IPS DF 6.9 (cell line): ENCODE measurements at regions not wholly inside any gene's neighbourhood (a gene's known extent, or its start where the extent isn't known, plus 50 kb on each side); places are given as distances from the start of the nearest gene placed in this dataset.
"Not testable (repeated sequence)": the region's sequence is repeated elsewhere in the genome, so short reads cannot be mapped to it uniquely, and the experiment has no call there.

Experiments
- DNase-seq: peaks from one replicate; pipeline ENCODE4 v3.0.0-alpha.2; 2013; ENCODE audit warnings: low read depth, low spot score
- H3K27ac ChIP-seq: one replicate; pipeline ENCODE4 v1.5.1; 2013; ENCODE audit warnings: low read length, control low read depth
- H3K27me3 ChIP-seq: 2 replicates; pipeline ENCODE4 v1.6.1; 2013; ENCODE audit warnings: mild to moderate bottlenecking, low read length; ENCODE audit not compliant: control insufficient read depth, insufficient read depth
- H3K36me3 ChIP-seq: 2 replicates; pipeline ENCODE4 v1.6.1; 2013; ENCODE audit warnings: low read length; ENCODE audit not compliant: control insufficient read depth, insufficient read depth
- H3K4me1 ChIP-seq: 2 replicates; pipeline ENCODE4 v1.6.1; 2013; ENCODE audit warnings: low read length; ENCODE audit not compliant: control insufficient read depth, insufficient read depth
- H3K4me3 ChIP-seq: 2 replicates; pipeline ENCODE4 v1.5.1; 2013; ENCODE audit warnings: mild to moderate bottlenecking, low read length
- H3K9me3 ChIP-seq: 2 replicates; pipeline ENCODE4 v1.6.1; 2013; ENCODE audit warnings: low read length, inconsistent platforms; ENCODE audit not compliant: control insufficient read depth, insufficient read depth
- WGBS: extraction: QIAGEN DNeasy Blood & Tissue Kit; methylation state at CpG from one replicate; pipeline ENCODE4 v1.1.7; 2013; ENCODE audit warnings: mixed read lengths, missing lambda C conversion rate; ENCODE audit not compliant: insufficient read length, insufficient coverage; 5-methylcytosine and 5-hydroxymethylcytosine counted together

DNA sequence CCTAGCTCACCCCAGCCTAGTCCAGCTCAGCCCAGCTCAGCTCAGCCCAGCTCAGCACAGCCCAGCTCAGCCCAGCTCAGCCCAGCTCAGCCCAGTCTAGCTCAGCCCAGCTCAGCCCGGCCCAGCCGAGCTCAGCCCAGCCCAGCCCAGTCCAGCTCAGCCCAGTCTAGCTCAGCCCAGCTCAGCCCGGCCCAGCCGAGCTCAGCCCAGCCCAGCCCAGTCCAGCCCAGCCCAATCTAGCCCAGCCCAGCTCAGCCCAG is 63.5 kb downstream of the TMEM121 start:
- not testable (repeated sequence) for H3K27ac ChIP-seq, H3K27me3 ChIP-seq, H3K36me3 ChIP-seq, H3K4me1 ChIP-seq, DNase-seq, H3K4me3 ChIP-seq, H3K9me3 ChIP-seq
- no CpG with 5 or more reads among the region's 4 CpGs for WGBS

DNA sequence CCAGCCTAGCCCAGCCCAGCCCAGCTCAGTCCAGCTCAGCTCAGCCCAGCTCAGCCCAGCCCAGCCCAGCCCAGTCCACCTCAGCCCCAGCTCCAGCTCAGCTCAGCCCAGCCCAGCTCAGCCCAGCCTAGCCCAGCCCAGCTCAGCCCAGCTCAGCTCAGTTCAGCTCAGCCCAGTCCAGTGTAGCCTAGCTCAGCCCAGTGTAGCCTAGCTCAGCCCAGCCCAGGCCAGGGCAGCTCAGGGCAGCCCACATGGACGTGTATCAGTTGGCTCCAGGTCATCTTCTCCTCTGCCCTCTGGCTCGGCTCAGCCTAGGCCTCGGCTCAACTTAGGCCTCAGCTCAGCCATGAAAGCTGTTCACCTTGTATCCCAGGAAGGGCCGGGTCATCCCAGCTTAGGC is 64.7 kb downstream of the TMEM121 start:
- no peak overlapping the region for H3K27ac ChIP-seq
- no peaks in the 10 kb centered on the region for H3K4me1 ChIP-seq
- no peaks in the 10 kb centered on the region for H3K36me3 ChIP-seq
- no peak for DNase-seq
- H3K4me3 ChIP-seq: no peak overlapping the region
- H3K9me3 ChIP-seq: peaks cover 5% of the 10 kb centered on the region
- WGBS: no CpG with 5 or more reads among the region's 4 CpGs
- no peaks in the 10 kb centered on the region for H3K27me3 ChIP-seq

DNA sequence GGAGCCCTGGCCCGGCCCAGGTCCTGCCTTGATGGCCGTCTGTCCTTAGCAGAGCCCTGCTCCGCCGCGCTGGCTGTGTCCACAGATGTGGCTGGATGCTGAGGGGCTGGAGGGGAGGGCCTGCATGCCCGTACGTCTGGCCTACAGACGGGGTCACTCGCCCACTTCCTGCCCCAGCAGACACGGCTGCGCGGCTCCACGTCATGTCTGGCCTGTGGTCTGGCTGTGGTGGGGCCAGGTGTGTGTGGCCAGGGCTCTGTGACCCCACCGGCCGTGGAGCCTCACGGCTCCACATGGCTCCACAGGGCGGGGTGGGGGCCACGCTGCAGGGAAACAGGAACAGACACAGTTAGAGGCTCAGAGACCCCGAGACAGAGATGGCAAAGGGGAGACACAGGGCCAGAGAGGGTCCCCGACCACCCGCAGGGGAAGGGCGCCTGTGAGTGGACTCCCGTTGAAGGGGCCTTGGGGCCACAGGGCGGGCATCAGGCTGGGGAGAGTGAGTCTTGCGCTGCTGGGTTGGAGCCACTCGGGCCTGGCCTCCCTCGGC is 65.5 kb downstream of the TMEM121 start:
- not testable (repeated sequence) for H3K36me3 ChIP-seq, H3K4me3 ChIP-seq, DNase-seq, H3K27ac ChIP-seq, H3K9me3 ChIP-seq, H3K27me3 ChIP-seq, H3K4me1 ChIP-seq
- WGBS: no CpG with 5 or more reads among the region's 27 CpGs

DNA sequence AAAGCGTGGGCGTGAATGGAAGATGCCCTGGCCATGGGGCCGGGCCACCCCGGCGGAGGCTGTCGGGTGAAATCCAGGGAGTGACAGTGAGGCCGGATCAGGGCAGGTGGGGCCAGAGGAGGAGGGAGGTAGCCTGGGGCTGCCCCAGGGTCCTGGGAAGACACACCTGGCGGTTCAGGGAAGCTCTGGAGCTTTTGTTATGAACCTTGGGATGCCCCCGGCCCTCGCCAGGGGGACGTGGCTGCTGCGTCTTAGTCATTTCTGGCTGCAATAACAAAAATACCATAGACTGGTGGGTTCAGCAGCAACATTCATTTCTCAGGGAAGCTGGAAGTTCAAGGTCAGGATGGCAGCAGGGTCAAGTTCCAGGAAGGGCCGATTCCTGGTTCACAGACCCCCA is 66.3 kb downstream of the TMEM121 start:
- H3K9me3 ChIP-seq, H3K27ac ChIP-seq, H3K4me3 ChIP-seq, H3K4me1 ChIP-seq, H3K36me3 ChIP-seq, H3K27me3 ChIP-seq, DNase-seq: not testable (repeated sequence)
- WGBS: no CpG with 5 or more reads among the region's 13 CpGs

DNA sequence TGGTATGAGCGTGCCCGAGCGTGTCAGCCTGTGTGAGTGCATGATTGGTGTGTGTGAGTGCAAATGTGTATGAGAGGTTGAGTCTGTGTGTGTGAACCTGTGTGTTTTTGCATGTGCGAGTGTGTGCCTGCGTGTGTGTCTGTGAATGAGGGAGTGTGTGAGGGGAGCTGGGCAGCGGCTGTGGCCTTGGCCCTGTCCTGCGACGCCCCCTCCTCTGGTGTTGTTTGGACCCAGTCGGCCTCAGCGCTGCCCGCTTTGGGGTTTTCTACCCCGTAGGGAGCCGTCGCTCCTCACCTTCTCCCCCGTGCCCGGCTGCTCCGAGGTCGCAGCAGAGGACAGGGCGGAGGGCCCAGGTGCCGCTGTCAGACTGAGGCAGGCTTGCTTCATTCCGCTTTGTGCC is 69.0 kb downstream of the TMEM121 start:
- H3K36me3 ChIP-seq, H3K27ac ChIP-seq, H3K4me1 ChIP-seq, DNase-seq, H3K9me3 ChIP-seq, H3K4me3 ChIP-seq, H3K27me3 ChIP-seq: not testable (repeated sequence)
- WGBS: no CpG with 5 or more reads among the region's 21 CpGs

DNA sequence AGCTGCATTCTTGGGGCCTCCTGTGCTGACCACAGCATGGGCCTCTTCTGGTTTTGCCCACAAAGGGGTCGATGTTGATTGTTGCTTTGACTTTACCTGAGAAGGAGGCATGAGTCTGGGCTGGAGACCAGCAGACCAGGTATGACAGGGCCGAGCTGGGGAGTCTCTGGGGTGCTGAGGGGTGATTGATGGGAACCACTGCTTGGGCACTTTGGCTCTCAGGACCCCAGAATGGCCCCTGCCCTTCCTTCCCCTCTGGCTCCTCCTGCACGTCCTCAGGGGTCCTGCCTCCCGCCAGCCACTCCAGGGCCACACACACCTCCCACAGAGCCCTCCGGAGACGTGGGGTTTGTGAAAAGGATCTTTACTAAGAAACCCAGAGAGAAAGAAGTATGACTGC is 70.0 kb downstream of the TMEM121 start:
- not testable (repeated sequence) for H3K27ac ChIP-seq, DNase-seq
- WGBS: no CpG with 5 or more reads among the region's 6 CpGs

DNA sequence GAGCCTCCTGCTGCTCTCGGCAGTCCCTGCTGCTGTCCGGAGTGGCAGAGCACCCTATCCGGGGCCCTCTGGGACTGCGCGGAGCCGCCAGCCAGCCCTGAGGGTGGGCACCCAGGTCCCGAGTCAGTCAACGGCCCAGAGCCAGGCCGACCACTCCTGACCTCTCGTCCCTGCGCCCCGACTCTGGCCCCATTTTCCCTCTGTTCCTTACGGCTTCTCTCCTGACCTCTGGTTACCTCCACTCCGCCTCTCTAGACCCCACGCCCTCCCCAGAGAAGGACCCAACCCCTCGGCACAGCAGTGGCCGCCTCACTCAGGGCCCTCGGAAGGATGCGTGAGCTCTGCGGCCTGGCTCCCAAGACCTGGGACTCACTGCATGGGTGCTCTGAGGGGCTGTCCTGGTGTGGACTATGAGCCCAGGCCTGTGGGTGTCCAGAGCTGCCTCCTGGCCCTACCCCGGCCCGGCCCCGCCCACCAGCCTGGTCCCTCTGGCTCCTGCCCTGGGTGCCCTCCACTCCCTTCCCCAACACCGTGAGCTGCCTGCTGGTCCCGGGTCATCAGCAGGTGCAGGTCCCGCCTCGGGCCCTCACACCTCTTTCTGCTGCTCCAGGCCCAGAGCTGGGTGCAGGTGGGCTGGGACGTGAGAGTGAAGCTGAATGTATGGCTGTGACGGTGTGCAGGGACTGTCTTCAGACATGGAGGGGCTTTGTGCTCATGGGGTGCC is 71.8 kb downstream of the TMEM121 start:
- not testable (repeated sequence) for H3K27ac ChIP-seq, DNase-seq
- WGBS: no CpG with 5 or more reads among the region's 29 CpGs

More for the DNA sequence above, 70.0 kb downstream of the TMEM121 start:
- not testable (repeated sequence) for H3K9me3 ChIP-seq, H3K4me1 ChIP-seq, H3K27me3 ChIP-seq, H3K4me3 ChIP-seq, H3K36me3 ChIP-seq

DNA sequence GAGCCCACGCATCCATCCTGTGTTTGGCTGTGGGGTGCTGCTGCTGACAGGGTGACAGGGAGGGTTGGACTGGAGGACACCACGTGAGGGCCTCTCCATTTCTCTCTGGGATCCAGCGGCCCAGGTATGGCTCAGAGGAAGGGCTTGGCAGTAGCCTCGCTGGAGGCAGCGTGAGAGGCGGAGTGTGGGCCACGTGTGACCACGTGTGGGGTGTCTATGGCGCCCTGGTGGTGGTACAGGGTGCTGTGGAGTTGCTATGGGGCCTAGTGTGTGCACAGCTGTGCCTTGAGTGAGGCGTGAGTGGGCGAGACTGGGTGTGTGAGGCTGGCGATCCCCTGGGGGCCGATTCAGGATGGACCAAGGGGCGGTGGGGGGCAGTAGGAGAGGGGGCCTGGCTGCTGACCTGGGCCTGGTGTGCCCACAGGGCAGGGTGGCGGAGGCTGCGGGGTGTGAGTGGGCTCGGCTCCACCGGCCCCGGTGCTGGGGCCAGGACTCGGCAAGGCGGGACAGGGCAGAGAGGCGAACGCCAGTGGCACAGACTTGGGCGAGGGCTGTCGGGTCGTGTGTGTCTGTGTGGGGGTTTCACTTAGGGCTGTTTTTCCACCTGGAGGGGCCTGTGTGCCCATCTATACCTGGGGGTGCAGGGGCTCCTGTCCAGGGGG is 72.7 kb downstream of the TMEM121 start:
- H3K36me3 ChIP-seq, H3K27me3 ChIP-seq, H3K4me3 ChIP-seq, H3K27ac ChIP-seq, DNase-seq, H3K4me1 ChIP-seq, H3K9me3 ChIP-seq: not testable (repeated sequence)
- no CpG with 5 or more reads among the region's 26 CpGs for WGBS

More for the DNA sequence above, 71.8 kb downstream of the TMEM121 start:
- not testable (repeated sequence) for H3K4me1 ChIP-seq, H3K36me3 ChIP-seq, H3K27me3 ChIP-seq, H3K4me3 ChIP-seq, H3K9me3 ChIP-seq

DNA sequence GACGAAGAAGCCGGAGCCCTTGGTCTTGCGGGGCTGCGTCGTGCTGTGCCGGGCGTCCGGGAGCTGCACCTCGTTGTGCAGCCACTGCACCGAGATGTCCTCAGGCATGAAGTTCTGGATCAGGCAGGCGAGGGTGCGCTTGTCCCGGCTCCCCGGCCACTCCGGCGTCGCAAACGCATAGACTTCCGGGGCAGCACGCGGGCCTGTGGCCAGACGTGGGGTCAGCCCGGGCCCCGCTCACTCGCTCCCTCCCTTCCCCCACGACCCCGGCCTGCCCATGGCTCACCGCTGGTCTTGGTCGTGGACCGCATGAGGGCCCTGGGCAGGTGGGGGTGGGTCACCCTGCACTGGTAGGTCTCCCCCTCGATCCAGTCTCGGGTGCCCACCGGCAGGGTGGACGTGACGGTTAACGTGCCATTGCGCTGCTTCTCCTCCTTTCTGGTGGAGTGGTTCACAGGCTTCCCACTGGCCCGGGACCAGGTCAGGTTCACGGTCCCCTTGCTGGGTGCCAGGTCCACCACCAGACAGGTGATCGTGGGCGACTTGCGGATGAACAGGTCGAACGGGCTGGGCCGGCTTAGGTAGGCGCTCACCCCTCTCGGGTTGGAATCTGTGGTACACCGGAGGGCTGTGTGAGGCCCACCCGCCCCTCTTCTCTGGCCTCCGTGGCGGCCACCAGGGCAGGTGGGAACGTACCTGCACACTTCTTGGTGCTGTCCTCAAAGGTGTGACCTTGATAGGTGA is 74.0 kb downstream of the TMEM121 start:
- not testable (repeated sequence) for H3K4me1 ChIP-seq, H3K36me3 ChIP-seq, H3K27ac ChIP-seq, DNase-seq, H3K27me3 ChIP-seq, H3K9me3 ChIP-seq, H3K4me3 ChIP-seq
- no CpG with 5 or more reads among the region's 52 CpGs for WGBS

DNA sequence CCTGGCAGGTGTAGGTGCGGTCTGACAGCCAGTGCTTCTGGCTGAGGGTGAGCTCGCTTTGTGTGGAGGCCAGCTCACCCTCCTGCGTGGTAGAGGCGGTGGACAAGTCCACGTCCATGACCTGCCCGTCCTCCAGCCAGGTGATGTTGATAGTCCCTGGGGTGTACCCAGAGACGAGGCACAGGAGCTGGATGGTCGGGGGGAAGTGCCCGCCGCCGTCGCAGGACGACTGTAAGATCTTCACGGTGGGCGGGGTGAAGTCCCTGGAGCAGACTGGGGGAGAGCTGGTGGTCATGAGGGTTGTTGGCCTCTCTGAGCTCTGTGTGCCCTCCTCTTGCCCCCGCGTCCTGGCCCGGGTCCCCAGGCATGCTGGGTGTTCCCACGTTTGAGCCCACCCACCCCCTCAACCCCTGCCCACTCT is 74.6 kb downstream of the TMEM121 start:
- no peaks in the 10 kb centered on the region for H3K27me3 ChIP-seq
- no peak overlapping the region for H3K27ac ChIP-seq
- H3K36me3 ChIP-seq: no peaks in the 10 kb centered on the region
- WGBS: no CpG with 5 or more reads among the region's 19 CpGs
- H3K9me3 ChIP-seq: peaks cover 13% of the 10 kb centered on the region
- no peaks in the 10 kb centered on the region for H3K4me1 ChIP-seq
- no peak overlapping the region for H3K4me3 ChIP-seq
- no peak for DNase-seq
